ENCODE measurements at regions not wholly inside any gene's neighbourhood (a gene's known extent, or its start where the extent isn't known, plus 50 kb on each side); places are given as distances from the start of the nearest gene placed in this dataset.
"Not testable (repeated sequence)": the region's sequence is repeated elsewhere in the genome, so short reads cannot be mapped to it uniquely, and the experiment has no call there.

- FAIRE-seq (no peak), DNase-seq (ENCODE audit: insufficient read length, low spot score) (no peak)
- TF ChIP-seq POLR2A (IDR thresholded peaks at IDR 0.05; ENCODE audit: low read depth, low read length) = no peak
- no peak for TF ChIP-seq POLR2AphosphoS5 (IDR thresholded peaks at IDR 0.05; ENCODE audit: low read depth, low read length)
- no peak for TF ChIP-seq TAF1 (IDR thresholded peaks at IDR 0.05; ENCODE audit: low read depth, low read length)
- TF ChIP-seq PAX5 (IDR thresholded peaks at IDR 0.05; ENCODE audit: insufficient read depth, low read length, severe bottlenecking) = no peak
- TF ChIP-seq POU2F2 (IDR thresholded peaks at IDR 0.05; ENCODE audit: low read depth, low read length) = no peak
- TF ChIP-seq SPI1 (IDR thresholded peaks at IDR 0.05; ENCODE audit: low read depth, low read length) = no peak
Measured at GRCh38 chr20:22728146-22728745, 143.9 kb upstream of the FOXA2 start.

- FAIRE-seq (no peak), DNase-seq (ENCODE audit: insufficient read length, low spot score) (no peak)
- TF ChIP-seq SPI1 (IDR thresholded peaks at IDR 0.05; ENCODE audit: low read depth, low read length) = no peak
Measured at GRCh38 chr20:22729180-22729579, 144.8 kb upstream of the FOXA2 start.

GRCh38 chr20:22729616-22730236 is 145.4 kb upstream of the FOXA2 start:
- TF ChIP-seq POLR2AphosphoS5 (IDR thresholded peaks at IDR 0.05; ENCODE audit: low read depth, low read length) (no peak), POU2F2 (IDR thresholded peaks at IDR 0.05; ENCODE audit: low read depth, low read length) (no peak), SPI1 (IDR thresholded peaks at IDR 0.05; ENCODE audit: low read depth, low read length) (no peak), POLR2A (IDR thresholded peaks at IDR 0.05; ENCODE audit: low read depth, low read length) (no peak), TAF1 (IDR thresholded peaks at IDR 0.05; ENCODE audit: low read depth, low read length) (no peak), PAX5 (IDR thresholded peaks at IDR 0.05; ENCODE audit: insufficient read depth, low read length, severe bottlenecking) (no peak)
- DNase-seq (ENCODE audit: insufficient read length, low spot score) (no peak), FAIRE-seq (no peak)

- TF ChIP-seq SPI1 (IDR thresholded peaks at IDR 0.05; ENCODE audit: low read depth, low read length) = no peak
- TF ChIP-seq POU2F2 (IDR thresholded peaks at IDR 0.05; ENCODE audit: low read depth, low read length) = no peak
- TF ChIP-seq TAF1 (IDR thresholded peaks at IDR 0.05; ENCODE audit: low read depth, low read length) = no peak
- TF ChIP-seq POLR2AphosphoS5 (IDR thresholded peaks at IDR 0.05; ENCODE audit: low read depth, low read length) = no peak
- no peak for TF ChIP-seq POLR2A (IDR thresholded peaks at IDR 0.05; ENCODE audit: low read depth, low read length)
- TF ChIP-seq PAX5 (IDR thresholded peaks at IDR 0.05; ENCODE audit: insufficient read depth, low read length, severe bottlenecking) = no peak
- no peak for DNase-seq (ENCODE audit: insufficient read length, low spot score)
- no peak for FAIRE-seq
Measured at GRCh38 chr20:22732751-22733150, 148.4 kb upstream of the FOXA2 start.

- FAIRE-seq; DNase-seq (ENCODE audit: insufficient read length, low spot score): not testable (repeated sequence)
Measured at GRCh38 chr20:22734946-22735647, 150.7 kb upstream of the FOXA2 start.

- no peak for FAIRE-seq
- no peak for TF ChIP-seq POLR2A (IDR thresholded peaks at IDR 0.05; ENCODE audit: low read depth, low read length)
- TF ChIP-seq PAX5 (IDR thresholded peaks at IDR 0.05; ENCODE audit: insufficient read depth, low read length, severe bottlenecking) = no peak
- no peak for TF ChIP-seq SPI1 (IDR thresholded peaks at IDR 0.05; ENCODE audit: low read depth, low read length)
- no peak for TF ChIP-seq POU2F2 (IDR thresholded peaks at IDR 0.05; ENCODE audit: low read depth, low read length)
- TF ChIP-seq POLR2AphosphoS5 (IDR thresholded peaks at IDR 0.05; ENCODE audit: low read depth, low read length) = no peak
- TF ChIP-seq TAF1 (IDR thresholded peaks at IDR 0.05; ENCODE audit: low read depth, low read length) = no peak
- no peak for DNase-seq (ENCODE audit: insufficient read length, low spot score)
Measured at GRCh38 chr20:22740829-22741228, 156.5 kb upstream of the FOXA2 start.

- no peak for FAIRE-seq
- TF ChIP-seq SPI1 (IDR thresholded peaks at IDR 0.05; ENCODE audit: low read depth, low read length) = no peak
- TF ChIP-seq POLR2AphosphoS5 (IDR thresholded peaks at IDR 0.05; ENCODE audit: low read depth, low read length) = no peak
- TF ChIP-seq POU2F2 (IDR thresholded peaks at IDR 0.05; ENCODE audit: low read depth, low read length) = no peak
- no peak for TF ChIP-seq POLR2A (IDR thresholded peaks at IDR 0.05; ENCODE audit: low read depth, low read length)
- no peak for TF ChIP-seq PAX5 (IDR thresholded peaks at IDR 0.05; ENCODE audit: insufficient read depth, low read length, severe bottlenecking)
- TF ChIP-seq TAF1 (IDR thresholded peaks at IDR 0.05; ENCODE audit: low read depth, low read length) = no peak
- no peak for DNase-seq (ENCODE audit: insufficient read length, low spot score)
Measured at GRCh38 chr20:22744341-22745193, 160.2 kb upstream of the FOXA2 start.

- DNase-seq (ENCODE audit: insufficient read length, low spot score) (no peak), FAIRE-seq (no peak)
- TF ChIP-seq PAX5 (IDR thresholded peaks at IDR 0.05; ENCODE audit: insufficient read depth, low read length, severe bottlenecking) (no peak), SPI1 (IDR thresholded peaks at IDR 0.05; ENCODE audit: low read depth, low read length) (no peak), POLR2AphosphoS5 (IDR thresholded peaks at IDR 0.05; ENCODE audit: low read depth, low read length) (no peak), POU2F2 (IDR thresholded peaks at IDR 0.05; ENCODE audit: low read depth, low read length) (no peak), POLR2A (IDR thresholded peaks at IDR 0.05; ENCODE audit: low read depth, low read length) (no peak), TAF1 (IDR thresholded peaks at IDR 0.05; ENCODE audit: low read depth, low read length) (no peak)
Measured at GRCh38 chr20:22745194-22745500, 160.8 kb upstream of the FOXA2 start.

GRCh38 chr20:22746957-22747356 is 162.6 kb upstream of the FOXA2 start:
- TF ChIP-seq POLR2A (IDR thresholded peaks at IDR 0.05; ENCODE audit: low read depth, low read length) (no peak), POLR2AphosphoS5 (IDR thresholded peaks at IDR 0.05; ENCODE audit: low read depth, low read length) (no peak), TAF1 (IDR thresholded peaks at IDR 0.05; ENCODE audit: low read depth, low read length) (no peak), POU2F2 (IDR thresholded peaks at IDR 0.05; ENCODE audit: low read depth, low read length) (no peak), SPI1 (IDR thresholded peaks at IDR 0.05; ENCODE audit: low read depth, low read length) (no peak), PAX5 (IDR thresholded peaks at IDR 0.05; ENCODE audit: insufficient read depth, low read length, severe bottlenecking) (no peak)
- FAIRE-seq (no peak), DNase-seq (ENCODE audit: insufficient read length, low spot score) (no peak)
